Activated CD8-positive, alpha-beta memory T cell treated with anti-CD3 and anti-CD28 coated beads, Interleukin-2, amount 10 ng/mL, durations not matched to agents 7 days and 5 days (primary cell): ENCODE measurements at regions not wholly inside any gene's neighbourhood (a gene's known extent, or its start where the extent isn't known, plus 50 kb on each side); places are given as distances from the start of the nearest gene placed in this dataset.

ENCODE experiments used
- ATAC-seq: fragments of 150-1000 bp; cut with Tn5 transposase; one replicate; pipeline ENCODE4 v1.10.0; 2021; ENCODE audit warnings: moderate library complexity
- CTCF ChIA-PET: fragments of 350-600 bp; sonication (Branson Sonifier 250); formaldehyde crosslinking; loops from one replicate; lab custom pipeline; 2021; ENCODE audit warnings: antibody characterized with exemption; lab: Charles Lee
- DNase-seq: peaks from one replicate; pipeline ENCODE4 v3.0.0-alpha.2; 2020
- H3K27ac Mint-ChIP-seq: one replicate; pipeline ENCODE4 v1.8.0; 2021; ENCODE audit warnings: mild to moderate bottlenecking, mixed read lengths
- H3K27me3 Mint-ChIP-seq: one replicate; pipeline ENCODE4 v1.8.0; 2021; ENCODE audit warnings: mixed read lengths
- H3K36me3 Mint-ChIP-seq: one replicate; pipeline ENCODE4 v1.8.0; 2021; ENCODE audit warnings: mild to moderate bottlenecking, mixed read lengths
- H3K4me1 Mint-ChIP-seq: one replicate; pipeline ENCODE4 v1.8.0; 2021; ENCODE audit warnings: mixed read lengths
- H3K4me3 Mint-ChIP-seq: one replicate; pipeline ENCODE4 v1.8.0; 2021; ENCODE audit warnings: mild to moderate bottlenecking, moderate library complexity, mixed read lengths
- H3K9me3 Mint-ChIP-seq: one replicate; pipeline ENCODE4 v1.8.0; 2022; ENCODE audit warnings: low read depth, mixed read lengths

GRCh38 chr3:116824208-116824607, 114.6 kb downstream of the TUSC7 start:
- no peaks in the 10 kb centered on the region for H3K9me3 Mint-ChIP-seq
- ATAC-seq = no peak
- no peak overlapping the region for H3K4me3 Mint-ChIP-seq

GRCh38 chr3:116833202-116833601, 123.6 kb downstream of the TUSC7 start:
- Mint-ChIP-seq H3K36me3 (no peaks in the 10 kb centered on the region), H3K9me3 (no peaks in the 10 kb centered on the region), H3K27me3 (no peaks in the 10 kb centered on the region), H3K27ac (no peak overlapping the region), H3K4me3 (no peak overlapping the region), H3K4me1 (no peaks in the 10 kb centered on the region)
- CTCF ChIA-PET = no interaction called here
- DNase-seq = no peak
- ATAC-seq = no peak

More at GRCh38 chr3:116824208-116824607, 114.6 kb downstream of the TUSC7 start:
- Mint-ChIP-seq H3K27ac (no peak overlapping the region), H3K4me1 (no peaks in the 10 kb centered on the region), H3K27me3 (no peaks in the 10 kb centered on the region), H3K36me3 (no peaks in the 10 kb centered on the region)
- CTCF ChIA-PET = no interaction called here
- no peak for DNase-seq

- no peak for ATAC-seq
- no peak for DNase-seq
- no peak overlapping the region for H3K27ac Mint-ChIP-seq
- H3K9me3 Mint-ChIP-seq = no peaks in the 10 kb centered on the region
- H3K4me1 Mint-ChIP-seq = no peaks in the 10 kb centered on the region
- no peaks in the 10 kb centered on the region for H3K36me3 Mint-ChIP-seq
- no peak overlapping the region for H3K4me3 Mint-ChIP-seq
- CTCF ChIA-PET = no interaction called here
- H3K27me3 Mint-ChIP-seq = no peaks in the 10 kb centered on the region
These were observed 125.2 kb downstream of the TUSC7 start for GRCh38 chr3:116834816-116835215.

- ATAC-seq = no peak
These were observed 126.1 kb downstream of the TUSC7 start for GRCh38 chr3:116835658-116836057.

GRCh38 chr3:116836286-116836685, 126.7 kb downstream of the TUSC7 start:
- H3K27me3 Mint-ChIP-seq = no peaks in the 10 kb centered on the region
- H3K4me1 Mint-ChIP-seq = no peaks in the 10 kb centered on the region
- H3K27ac Mint-ChIP-seq = no peak overlapping the region
- ATAC-seq (no peak), DNase-seq (no peak)
- H3K36me3 Mint-ChIP-seq = no peaks in the 10 kb centered on the region
- H3K4me3 Mint-ChIP-seq = no peak overlapping the region
- peaks cover 2% of the 10 kb centered on the region for H3K9me3 Mint-ChIP-seq
- CTCF ChIA-PET = no interaction called here

More at GRCh38 chr3:116835658-116836057, 126.1 kb downstream of the TUSC7 start:
- Mint-ChIP-seq H3K27me3 (no peaks in the 10 kb centered on the region), H3K4me3 (no peak overlapping the region), H3K9me3 (no peaks in the 10 kb centered on the region), H3K27ac (no peak overlapping the region), H3K4me1 (no peaks in the 10 kb centered on the region), H3K36me3 (no peaks in the 10 kb centered on the region)
- DNase-seq = no peak
- CTCF ChIA-PET = no interaction called here

GRCh38 chr3:116837483-116837882, 127.9 kb downstream of the TUSC7 start:
- Mint-ChIP-seq H3K36me3 (no peaks in the 10 kb centered on the region), H3K4me3 (no peak overlapping the region), H3K27me3 (no peaks in the 10 kb centered on the region), H3K4me1 (no peaks in the 10 kb centered on the region), H3K9me3 (peaks cover 3% of the 10 kb centered on the region), H3K27ac (no peak overlapping the region)
- ATAC-seq (no peak), DNase-seq (no peak)
- CTCF ChIA-PET = no interaction called here

GRCh38 chr3:116841003-116841735, 131.6 kb downstream of the TUSC7 start:
- Mint-ChIP-seq H3K36me3 (no peaks in the 10 kb centered on the region), H3K27ac (no peak overlapping the region), H3K9me3 (peaks cover 3% of the 10 kb centered on the region), H3K27me3 (no peaks in the 10 kb centered on the region), H3K4me1 (no peaks in the 10 kb centered on the region), H3K4me3 (no peak overlapping the region)
- CTCF ChIA-PET = no interaction called here
- ATAC-seq (no peak), DNase-seq (no peak)

GRCh38 chr3:116842254-116842957, 132.8 kb downstream of the TUSC7 start:
- no peaks in the 10 kb centered on the region for H3K27me3 Mint-ChIP-seq
- no peak for ATAC-seq
- H3K27ac Mint-ChIP-seq = no peak overlapping the region
- no peak overlapping the region for H3K4me3 Mint-ChIP-seq
- CTCF ChIA-PET = no interaction called here
- no peaks in the 10 kb centered on the region for H3K4me1 Mint-ChIP-seq
- DNase-seq = no peak
- no peaks in the 10 kb centered on the region for H3K36me3 Mint-ChIP-seq
- peaks cover 3% of the 10 kb centered on the region for H3K9me3 Mint-ChIP-seq

GRCh38 chr3:116848248-116848829, 138.8 kb downstream of the TUSC7 start:
- DNase-seq = no peak
- H3K4me3 Mint-ChIP-seq = no peak overlapping the region
- no peaks in the 10 kb centered on the region for H3K9me3 Mint-ChIP-seq
- CTCF ChIA-PET = no interaction called here
- H3K4me1 Mint-ChIP-seq = no peaks in the 10 kb centered on the region
- ATAC-seq = no peak
- no peaks in the 10 kb centered on the region for H3K36me3 Mint-ChIP-seq
- no peaks in the 10 kb centered on the region for H3K27me3 Mint-ChIP-seq
- no peak overlapping the region for H3K27ac Mint-ChIP-seq

- Mint-ChIP-seq H3K4me1 (no peaks in the 10 kb centered on the region), H3K9me3 (no peaks in the 10 kb centered on the region), H3K27ac (no peak overlapping the region), H3K27me3 (no peaks in the 10 kb centered on the region), H3K4me3 (no peak overlapping the region), H3K36me3 (no peaks in the 10 kb centered on the region)
- CTCF ChIA-PET = no interaction called here
- DNase-seq (no peak), ATAC-seq (no peak)
These were observed 139.7 kb downstream of the TUSC7 start for GRCh38 chr3:116849261-116849688.

- CTCF ChIA-PET = interaction anchor here (1.1 kb wide), 1 partner anchor 37 kb away, joined by 3 read pairs; no protein-coding TSS in a partner anchor
- no peak for DNase-seq
- Mint-ChIP-seq H3K4me3 (no peak overlapping the region), H3K27me3 (no peaks in the 10 kb centered on the region), H3K36me3 (no peaks in the 10 kb centered on the region), H3K27ac (no peak overlapping the region), H3K4me1 (no peaks in the 10 kb centered on the region), H3K9me3 (no peaks in the 10 kb centered on the region)
- ATAC-seq = no peak
These were observed 143.2 kb downstream of the TUSC7 start for GRCh38 chr3:116852803-116853202.

- H3K36me3 Mint-ChIP-seq = no peaks in the 10 kb centered on the region
- H3K27ac Mint-ChIP-seq = no peak overlapping the region
- DNase-seq (no peak), ATAC-seq (no peak)
- no peaks in the 10 kb centered on the region for H3K27me3 Mint-ChIP-seq
- CTCF ChIA-PET = no interaction called here
- no peaks in the 10 kb centered on the region for H3K4me1 Mint-ChIP-seq
- H3K9me3 Mint-ChIP-seq = no peaks in the 10 kb centered on the region
- no peak overlapping the region for H3K4me3 Mint-ChIP-seq
These were observed 153.7 kb downstream of the TUSC7 start for GRCh38 chr3:116863270-116863770.

- no peaks in the 10 kb centered on the region for H3K4me1 Mint-ChIP-seq
- H3K27ac Mint-ChIP-seq = no peak overlapping the region
These were observed 154.4 kb downstream of the TUSC7 start for GRCh38 chr3:116863822-116864589.

More at GRCh38 chr3:116863822-116864589, 154.4 kb downstream of the TUSC7 start:
- H3K36me3 Mint-ChIP-seq = no peaks in the 10 kb centered on the region
- ATAC-seq (no peak), DNase-seq (no peak)
- CTCF ChIA-PET = no interaction called here
- no peaks in the 10 kb centered on the region for H3K9me3 Mint-ChIP-seq
- H3K4me3 Mint-ChIP-seq = no peak overlapping the region
- no peaks in the 10 kb centered on the region for H3K27me3 Mint-ChIP-seq
